GM18499 (cell line): ENCODE measurements at regions not wholly inside any gene's neighbourhood (a gene's known extent, or its start where the extent isn't known, plus 50 kb on each side); places are given as distances from the start of the nearest gene placed in this dataset.

ENCODE experiments used
- ATAC-seq: cut with Tn5 transposase; IDR thresholded peaks from one replicate; pipeline ENCODE4 v1.9.1; 2021; ENCODE audit warnings: moderate number of reproducible peaks; ENCODE audit not compliant: insufficient read depth, unreplicated experiment

- ATAC-seq, result no peak
Measured at GRCh38 chr10:8224591-8224990, 170.1 kb downstream of the GATA3 start.

GRCh38 chr10:8225187-8225586, 170.7 kb downstream of the GATA3 start:
- ATAC-seq, result no peak

- no peak for ATAC-seq
Measured at GRCh38 chr10:8227246-8227645, 172.8 kb downstream of the GATA3 start.

GRCh38 chr10:8229153-8229552, 174.7 kb downstream of the GATA3 start:
- ATAC-seq, result no peak

GRCh38 chr10:8230902-8231301, 176.4 kb downstream of the GATA3 start:
- ATAC-seq, result no peak

- no peak for ATAC-seq
Measured at GRCh38 chr10:8233049-8233448, 178.6 kb downstream of the GATA3 start.

- no peak for ATAC-seq
Measured at GRCh38 chr10:8233832-8234259, 179.4 kb downstream of the GATA3 start.

GRCh38 chr10:8235253-8236027, 181.0 kb downstream of the GATA3 start:
- no peak for ATAC-seq

- no peak for ATAC-seq
Measured at GRCh38 chr10:8238986-8239385, 184.5 kb downstream of the GATA3 start.

- ATAC-seq, result no peak
Measured at GRCh38 chr10:8240861-8241260, 186.4 kb downstream of the GATA3 start.

GRCh38 chr10:8242295-8242872, 187.9 kb downstream of the GATA3 start:
- no peak for ATAC-seq

- no peak for ATAC-seq
Measured at GRCh38 chr10:8245131-8245813, 190.8 kb downstream of the GATA3 start.

- no peak for ATAC-seq
Measured at GRCh38 chr10:8245814-8246142, 191.3 kb downstream of the GATA3 start.

- ATAC-seq, result no peak
Measured at GRCh38 chr10:8246548-8246947, 192.1 kb downstream of the GATA3 start.

GRCh38 chr10:8247191-8247590, 192.7 kb downstream of the GATA3 start:
- no peak for ATAC-seq

- no peak for ATAC-seq
Measured at GRCh38 chr10:8248868-8249267, 194.4 kb downstream of the GATA3 start.

GRCh38 chr10:8254350-8254749, 199.9 kb downstream of the GATA3 start:
- ATAC-seq, result no peak

- ATAC-seq, result no peak
Measured at GRCh38 chr10:8255301-8255700, 200.8 kb downstream of the GATA3 start.

- no peak for ATAC-seq
Measured at GRCh38 chr10:8260645-8261044, 206.2 kb downstream of the GATA3 start.

- no peak for ATAC-seq
Measured at GRCh38 chr10:8262317-8262716, 207.8 kb downstream of the GATA3 start.

GRCh38 chr10:8269976-8270375, 215.5 kb downstream of the GATA3 start:
- ATAC-seq, result no peak
